Peyer's patch (tissue), 4 donors: ENCODE measurements at regions not wholly inside any gene's neighbourhood (a gene's known extent, or its start where the extent isn't known, plus 50 kb on each side); places are given as distances from the start of the nearest gene placed in this dataset.

Source experiments
- CTCF ChIP-seq, 6 experiments: fragments of 450-650 bp in 4 of 6; fragments of 200-600 bp in 2 of 6; sonication (generic) in 1 of 6; IDR thresholded peaks; one replicate each; pipeline ENCODE4 v1.5.1; 2017 to 2019; ENCODE audit warnings: antibody characterized with exemption in 6 of 6, mild to moderate bottlenecking in 3 of 6, moderate library complexity in 1 of 6
- POLR2A ChIP-seq, 2 donors: fragments of 450-650 bp; IDR thresholded peaks; one replicate each; pipeline ENCODE4 v1.5.1; 2017; ENCODE audit warnings: antibody characterized with exemption in 2 of 2, mild to moderate bottlenecking in 2 of 2, moderate library complexity in 2 of 2

DNA sequence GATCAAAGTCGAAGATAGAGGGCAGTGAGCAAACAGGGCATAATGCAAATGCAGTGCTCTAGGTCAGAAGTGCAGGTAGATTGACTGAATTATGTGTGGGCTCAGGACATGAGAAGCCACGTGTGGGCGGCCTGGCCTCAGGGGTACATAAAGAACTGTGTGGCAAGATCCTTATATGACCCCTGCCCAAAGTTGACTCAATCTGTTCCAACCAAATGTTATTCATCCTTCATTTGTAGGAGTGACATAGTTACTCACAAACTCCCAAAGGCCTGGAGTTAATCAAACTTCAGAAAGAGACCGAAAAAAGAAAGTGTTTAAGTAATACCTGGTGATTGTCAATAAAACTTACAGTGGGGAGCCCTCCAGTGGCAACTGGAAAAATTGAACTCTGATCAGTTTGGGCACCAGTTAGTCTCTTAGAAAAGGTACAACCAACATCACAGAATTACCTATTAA, 150.4 kb upstream of the FAR2 start:
- TF ChIP-seq POLR2A (IDR thresholded peaks at IDR 0.05) = no peak
- TF ChIP-seq CTCF (IDR thresholded peaks at IDR 0.05) = peak in 3 of 6 experiments; percentile 32 to 43 (median 39)
